ENCODE measurements at regions not wholly inside any gene's neighbourhood (a gene's known extent, or its start where the extent isn't known, plus 50 kb on each side); places are given as distances from the start of the nearest gene placed in this dataset.

- TF ChIP-seq CTCF (IDR thresholded peaks at IDR 0.05; ENCODE audit: low read depth, low read length, poor library complexity, severe bottlenecking), result no peak
- no peak for TF ChIP-seq EZH2phosphoT487 (IDR thresholded peaks at IDR 0.05; ENCODE audit: borderline replicate concordance, low read length)
Measured at GRCh38 chr2:43078301-43078700, 148.1 kb downstream of the ZFP36L2 start.
